HG02798 (cell line): ENCODE measurements at regions not wholly inside any gene's neighbourhood (a gene's known extent, or its start where the extent isn't known, plus 50 kb on each side); places are given as distances from the start of the nearest gene placed in this dataset.
"Not testable (repeated sequence)": the region's sequence is repeated elsewhere in the genome, so short reads cannot be mapped to it uniquely, and the experiment has no call there.

Source experiments
- ATAC-seq: cut with Tn5 transposase; IDR thresholded peaks from one replicate; pipeline ENCODE4 v1.9.1; 2021; ENCODE audit warnings: mild to moderate bottlenecking; ENCODE audit not compliant: unreplicated experiment, poor library complexity

- no peak for ATAC-seq
Observed at GRCh38 chr1:38787041-38787440, 72.5 kb downstream of the RRAGC start.

- no peak for ATAC-seq
Observed at GRCh38 chr1:38786040-38786436, 73.5 kb downstream of the RRAGC start.

GRCh38 chr1:38785285-38786039, 74.1 kb downstream of the RRAGC start:
- ATAC-seq, result no peak

- no peak for ATAC-seq
Observed at GRCh38 chr1:38784452-38785284, 74.9 kb downstream of the RRAGC start.

GRCh38 chr1:38783640-38784229, 75.8 kb downstream of the RRAGC start:
- ATAC-seq, result no peak

GRCh38 chr1:38781872-38782617, 77.5 kb downstream of the RRAGC start:
- ATAC-seq, result no peak

- no peak for ATAC-seq
Observed at GRCh38 chr1:38780133-38780532, 79.4 kb downstream of the RRAGC start.

GRCh38 chr1:38779491-38779890, 80.1 kb downstream of the RRAGC start:
- no peak for ATAC-seq

- ATAC-seq, result no peak
Observed at GRCh38 chr1:38778521-38778920, 81.1 kb downstream of the RRAGC start.

- no peak for ATAC-seq
Observed at GRCh38 chr1:38778051-38778450, 81.5 kb downstream of the RRAGC start.

GRCh38 chr1:38777464-38777957, 82.1 kb downstream of the RRAGC start:
- ATAC-seq, result no peak

GRCh38 chr1:38776466-38777065, 83.0 kb downstream of the RRAGC start:
- ATAC-seq, result no peak

GRCh38 chr1:38775175-38775845, 84.3 kb downstream of the RRAGC start:
- ATAC-seq, result no peak

GRCh38 chr1:38773483-38773882, 86.1 kb downstream of the RRAGC start:
- ATAC-seq, result no peak

- no peak for ATAC-seq
Observed at GRCh38 chr1:38772953-38773352, 86.6 kb downstream of the RRAGC start.

- no peak for ATAC-seq
Observed at GRCh38 chr1:38772026-38772425, 87.5 kb downstream of the RRAGC start.

- not testable (repeated sequence) for ATAC-seq
Observed at GRCh38 chr1:38770516-38771173, 88.9 kb downstream of the RRAGC start.

- no peak for ATAC-seq
Observed at GRCh38 chr1:38766125-38766524, 93.4 kb downstream of the RRAGC start.

- ATAC-seq, result no peak
Observed at GRCh38 chr1:38763121-38763520, 96.5 kb downstream of the RRAGC start.
